ENCODE measurements at regions not wholly inside any gene's neighbourhood (a gene's known extent, or its start where the extent isn't known, plus 50 kb on each side); places are given as distances from the start of the nearest gene placed in this dataset.

DNA sequence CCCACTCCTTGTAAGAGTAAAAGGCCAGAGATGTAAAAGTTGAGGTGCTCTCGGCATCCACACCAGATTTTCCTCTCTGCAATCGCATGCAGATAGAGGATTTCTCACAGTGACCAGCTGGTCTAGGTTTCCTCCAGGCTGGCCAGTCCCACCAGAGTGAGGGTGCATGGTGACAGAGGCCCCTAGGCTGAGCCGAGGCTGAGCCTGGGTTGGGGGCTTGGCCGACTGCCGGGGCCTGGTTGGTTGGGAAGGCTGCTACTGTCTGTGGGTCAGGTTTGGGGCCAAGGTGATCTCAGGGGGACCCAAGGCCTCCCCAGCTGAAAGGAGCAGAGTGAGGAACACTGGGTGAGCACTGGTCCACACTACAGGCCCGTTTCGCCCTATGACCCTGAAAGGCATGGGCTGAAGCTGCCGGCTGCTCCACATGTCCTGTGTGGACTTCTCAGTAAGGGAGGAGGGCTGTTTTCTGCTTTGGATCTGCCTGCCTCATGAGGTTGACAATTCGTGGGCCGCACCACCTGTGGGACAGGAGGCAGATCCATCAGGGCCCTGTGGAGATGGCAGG, 400.8 kb upstream of the IRX4 start:
- no peak for DNase-seq

DNA sequence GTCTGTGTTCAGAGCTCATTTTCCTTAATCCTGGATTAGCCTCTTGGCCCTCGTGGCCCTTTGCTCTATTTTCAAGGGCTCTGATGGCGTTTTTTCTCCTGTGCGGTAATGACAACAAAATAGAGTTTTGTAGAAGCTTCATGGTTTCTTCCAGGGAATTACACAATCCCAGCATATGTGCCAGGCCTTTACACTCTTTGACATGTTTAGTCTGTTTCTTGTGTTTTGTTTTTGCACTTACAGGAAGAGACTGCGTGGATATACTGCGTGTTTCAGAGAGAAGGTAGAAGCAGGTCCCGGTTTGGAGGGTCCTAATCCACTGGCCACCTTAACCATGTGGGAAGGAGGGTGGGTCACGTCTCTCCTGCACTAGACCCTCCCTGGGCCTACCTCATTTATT, 400.2 kb upstream of the IRX4 start:
- DNase-seq, result no peak

DNA sequence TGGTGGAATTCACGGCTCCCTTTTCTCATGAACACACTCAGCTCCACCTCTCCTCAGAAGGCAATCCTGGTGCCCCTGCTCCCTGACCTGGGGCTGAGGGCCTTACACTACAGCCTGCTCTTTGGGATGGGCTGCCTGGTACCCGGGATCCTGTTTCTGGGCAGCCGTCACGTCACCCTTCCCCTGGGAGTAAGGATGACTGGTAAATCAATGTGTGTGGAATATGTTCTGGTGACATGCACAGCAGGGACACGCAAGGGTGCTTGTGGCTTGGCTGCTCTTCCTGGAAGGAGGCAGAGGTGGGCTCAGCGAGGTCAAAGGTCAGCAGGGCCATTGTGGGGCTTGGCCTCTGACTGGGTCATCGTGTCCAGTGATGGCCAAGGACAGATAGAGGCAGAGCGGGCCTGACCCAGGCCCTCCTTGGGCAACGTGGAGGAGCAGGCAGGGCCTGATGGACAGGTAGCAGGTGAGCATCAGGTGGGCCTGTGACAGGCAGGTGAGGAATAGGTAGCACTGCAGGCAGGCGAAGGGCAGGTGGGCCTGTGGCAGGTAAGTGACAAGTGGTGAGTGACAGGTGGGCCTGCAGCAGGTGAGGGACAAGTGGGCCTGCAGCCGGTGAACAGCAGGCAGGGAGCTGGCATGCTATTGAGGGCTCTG, 399.4 kb upstream of the IRX4 start:
- no peak for DNase-seq

DNA sequence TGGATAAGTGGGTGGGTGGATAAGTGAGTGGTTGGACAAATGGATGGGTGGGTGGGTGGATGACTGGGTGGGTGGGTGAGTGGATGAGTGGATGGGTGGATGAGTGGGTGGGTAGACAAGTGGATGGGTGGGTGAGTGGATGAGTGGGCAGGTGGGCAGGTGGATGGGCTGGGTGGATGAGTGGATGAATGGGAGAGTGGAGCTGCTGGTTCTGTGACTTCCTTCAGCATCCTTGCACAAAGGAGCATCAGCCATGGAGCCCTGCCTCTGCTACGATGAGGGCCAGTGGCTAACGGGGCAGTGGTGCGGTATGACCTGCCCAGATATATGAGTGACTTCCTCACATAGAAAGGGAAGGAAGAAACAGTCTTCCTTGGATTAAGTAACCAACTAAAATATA, 398.7 kb upstream of the IRX4 start:
- no peak for DNase-seq

DNA sequence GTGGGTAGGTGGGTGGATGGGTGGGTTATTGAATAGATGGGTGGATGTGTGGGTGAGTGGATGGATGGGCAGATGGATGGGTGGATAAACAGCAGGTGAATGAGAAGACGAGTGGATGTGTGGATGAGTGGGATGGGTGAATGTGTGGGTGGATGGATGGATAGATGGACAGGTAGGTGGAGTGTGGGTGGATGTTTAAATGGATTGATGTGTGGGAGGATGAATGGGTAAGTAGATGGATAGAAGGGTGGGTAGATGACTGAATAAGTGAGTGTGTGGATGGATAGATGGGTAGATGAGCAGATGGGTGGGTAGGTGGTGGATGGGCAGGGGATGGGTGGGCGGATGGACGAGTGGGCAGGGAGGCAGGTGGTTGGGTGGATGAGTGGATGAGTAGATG, 397.6 kb upstream of the IRX4 start:
- DNase-seq, result no peak

DNA sequence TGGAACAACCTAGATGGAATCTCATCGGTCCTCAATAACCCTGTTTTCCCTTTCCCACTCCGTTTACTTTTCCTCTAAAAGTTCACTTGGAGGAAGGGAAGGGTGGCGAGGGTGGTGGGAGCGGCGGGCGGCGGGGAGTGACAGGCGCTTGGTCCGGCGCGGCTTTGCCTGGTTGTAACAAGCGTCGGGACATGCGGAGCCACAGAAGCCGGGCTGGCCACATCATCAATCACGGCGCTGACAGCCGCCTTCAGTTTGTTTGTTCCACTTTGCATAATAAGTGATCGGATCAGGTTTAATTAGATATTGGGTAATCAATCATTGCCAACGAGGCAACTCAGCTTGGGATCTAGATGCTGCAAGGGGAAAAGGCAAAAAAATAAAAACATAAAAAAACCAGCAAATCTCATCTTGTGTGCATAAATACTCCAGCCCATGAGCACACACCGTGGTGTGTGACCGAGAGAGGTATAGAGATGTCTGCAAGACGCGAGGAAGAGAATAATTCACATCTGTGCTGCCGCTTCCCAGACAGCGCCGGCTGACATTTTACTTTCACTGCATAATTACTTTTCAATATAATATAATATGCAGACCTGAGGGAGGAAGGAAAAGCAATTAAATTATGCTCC, 396.2 kb upstream of the IRX4 start:
- DNase-seq, result no peak

DNA sequence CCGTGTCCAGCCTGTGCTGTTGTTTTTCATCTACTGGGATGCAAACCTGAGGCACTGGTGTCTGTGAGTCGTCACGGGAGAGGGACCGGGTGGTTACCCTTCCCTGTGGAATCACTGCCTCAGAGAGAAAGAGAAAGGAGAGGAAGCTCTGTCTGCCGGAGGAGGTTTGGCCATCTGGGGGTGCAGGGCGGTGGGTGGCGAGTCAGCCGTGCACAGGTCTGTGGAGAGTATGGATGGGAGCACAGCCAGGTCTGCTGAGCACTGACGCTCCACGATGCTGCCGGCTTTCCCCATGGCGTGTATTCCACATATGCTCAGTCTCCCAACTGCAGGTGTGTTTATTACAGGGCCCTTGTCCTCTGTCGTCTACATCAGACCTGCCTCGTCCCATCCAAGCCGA, 395.2 kb upstream of the IRX4 start:
- DNase-seq, result no peak

DNA sequence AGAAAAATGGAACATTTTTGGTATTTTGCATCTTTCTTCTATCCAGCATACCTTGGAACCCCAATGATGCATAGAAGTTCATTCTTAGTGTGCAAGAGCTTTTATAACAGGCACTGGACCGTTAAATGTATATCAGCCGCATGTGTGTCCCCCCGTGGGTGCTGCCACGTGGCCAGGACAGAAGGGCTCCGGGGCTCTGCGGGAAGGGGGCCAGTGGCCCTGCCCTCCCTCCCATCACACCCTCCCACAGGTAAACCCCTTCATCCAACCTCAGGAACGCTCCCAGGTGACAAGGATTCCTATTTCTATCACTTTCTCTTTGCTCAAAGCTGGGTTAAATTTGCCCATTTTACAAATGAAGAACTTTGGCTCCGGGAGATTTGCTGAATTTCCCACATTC, 393.4 kb upstream of the IRX4 start:
- no peak for DNase-seq

DNA sequence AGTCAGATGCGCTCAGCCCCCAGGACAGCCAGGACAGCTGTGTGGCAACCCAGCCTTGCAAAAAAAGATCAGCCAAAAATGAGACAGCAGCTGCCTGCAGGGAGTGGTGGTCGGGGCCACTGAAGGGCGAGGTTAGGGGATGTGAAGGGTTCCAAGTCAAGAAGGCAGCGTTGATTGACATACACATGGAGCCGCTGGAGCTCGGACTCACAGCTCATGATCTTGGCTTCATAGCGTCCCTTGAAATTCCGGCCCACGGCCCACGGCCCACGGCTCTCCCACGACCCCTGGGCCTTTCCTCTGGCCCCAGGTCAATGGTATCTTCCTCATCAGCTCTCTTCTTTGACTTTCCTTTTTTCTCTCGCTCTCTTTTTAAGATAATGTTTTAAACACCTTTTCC, 390.0 kb upstream of the IRX4 start:
- DNase-seq, result no peak

DNA sequence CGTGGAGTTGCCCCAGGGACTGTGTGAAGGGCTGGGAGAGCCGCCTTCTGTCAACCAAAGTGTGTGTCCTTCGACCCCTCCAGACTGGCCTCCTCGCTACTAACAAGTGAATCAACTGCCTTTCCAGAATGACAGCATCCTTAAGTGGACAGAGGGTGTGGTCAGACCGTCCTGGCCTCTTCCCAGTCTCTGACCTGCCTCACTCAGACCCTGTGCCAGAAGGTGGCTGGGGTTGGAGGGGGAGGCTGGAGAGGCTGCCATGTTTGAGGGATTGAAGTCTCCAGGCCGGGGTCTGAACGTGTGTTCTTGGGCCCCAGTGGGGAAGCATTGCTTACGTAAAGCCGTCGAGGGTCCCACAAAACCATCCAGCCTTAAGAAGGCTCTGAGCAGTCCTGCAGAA, 389.3 kb upstream of the IRX4 start:
- DNase-seq, result no peak

DNA sequence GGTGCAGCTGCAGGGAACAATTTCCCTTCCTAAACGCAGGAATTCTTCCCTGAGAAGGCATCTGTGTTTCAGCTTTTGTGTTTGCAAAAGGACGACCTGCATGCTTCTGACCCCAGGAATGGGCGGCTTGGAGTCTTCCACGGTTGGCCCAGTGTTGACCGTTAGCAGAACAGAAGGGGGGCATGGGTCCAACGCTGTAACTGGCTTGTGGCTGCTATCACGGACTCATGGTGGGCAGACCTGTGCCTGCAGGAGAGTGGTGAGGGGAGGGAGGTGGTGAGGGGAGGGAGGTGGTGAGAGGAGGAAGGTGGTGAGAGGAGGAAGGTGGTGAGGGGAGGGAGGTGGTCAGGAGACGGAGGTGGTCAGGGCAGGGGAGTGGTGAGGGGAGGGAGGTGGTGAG, 388.6 kb upstream of the IRX4 start:
- no peak for DNase-seq

DNA sequence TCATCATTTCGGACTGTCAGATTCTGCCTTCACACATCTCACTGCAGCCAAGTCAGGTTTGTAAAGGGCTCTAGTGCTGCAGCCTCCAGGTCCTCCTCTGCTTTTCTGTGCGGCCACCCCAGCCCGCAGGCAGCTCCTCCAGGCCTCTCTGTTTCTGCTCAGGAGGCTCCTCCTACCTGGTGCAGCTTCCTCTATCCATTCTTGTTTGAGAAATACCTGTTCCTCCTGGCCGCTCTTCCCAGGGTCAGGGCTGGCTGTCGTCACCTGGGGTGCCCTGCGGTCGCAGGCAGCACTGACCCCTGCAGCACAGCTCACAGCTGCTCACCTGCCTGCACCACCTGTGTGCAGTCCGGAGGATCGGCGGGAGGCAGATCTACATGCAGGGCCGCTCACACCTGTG, 387.7 kb upstream of the IRX4 start:
- no peak for DNase-seq

DNA sequence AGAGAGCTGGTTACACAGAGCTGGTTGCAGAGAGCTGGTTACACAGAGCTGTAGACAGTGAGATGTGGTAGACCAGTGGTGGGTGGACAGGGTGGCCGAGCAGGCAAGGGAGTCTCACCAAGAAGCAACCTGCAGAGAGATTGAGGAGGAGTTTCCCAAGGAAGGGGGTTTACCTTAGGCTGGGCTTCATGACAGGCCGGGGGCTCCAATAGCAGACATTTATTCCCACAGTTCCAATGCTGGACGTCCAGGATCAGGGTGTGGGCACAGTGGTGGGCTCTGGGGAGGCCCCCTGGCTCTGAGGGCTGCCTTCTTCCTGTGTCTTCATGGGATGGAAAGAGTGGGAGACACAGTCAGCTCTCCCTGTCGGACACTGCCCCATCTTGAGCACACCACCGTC, 386.9 kb upstream of the IRX4 start:
- DNase-seq, result no peak

DNA sequence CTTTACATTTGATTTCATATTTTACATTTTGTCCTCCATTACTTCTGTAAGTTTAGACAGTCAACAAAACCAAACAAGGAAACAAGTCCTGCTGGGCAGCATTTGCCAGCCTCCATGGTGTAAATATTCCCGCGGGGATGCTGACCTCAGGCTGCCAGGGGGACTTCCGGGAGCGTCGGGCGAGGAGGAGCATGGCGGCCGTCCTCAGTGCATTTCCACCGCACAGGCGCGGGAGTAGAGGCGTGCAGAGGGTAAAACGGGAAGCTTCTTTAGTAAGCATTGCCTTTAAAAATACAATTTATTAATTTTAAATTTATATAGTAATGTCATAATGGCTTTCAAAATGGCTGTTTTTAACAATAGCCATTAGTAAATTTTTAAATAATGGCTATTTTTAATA, 385.3 kb upstream of the IRX4 start:
- no peak for DNase-seq

DNA sequence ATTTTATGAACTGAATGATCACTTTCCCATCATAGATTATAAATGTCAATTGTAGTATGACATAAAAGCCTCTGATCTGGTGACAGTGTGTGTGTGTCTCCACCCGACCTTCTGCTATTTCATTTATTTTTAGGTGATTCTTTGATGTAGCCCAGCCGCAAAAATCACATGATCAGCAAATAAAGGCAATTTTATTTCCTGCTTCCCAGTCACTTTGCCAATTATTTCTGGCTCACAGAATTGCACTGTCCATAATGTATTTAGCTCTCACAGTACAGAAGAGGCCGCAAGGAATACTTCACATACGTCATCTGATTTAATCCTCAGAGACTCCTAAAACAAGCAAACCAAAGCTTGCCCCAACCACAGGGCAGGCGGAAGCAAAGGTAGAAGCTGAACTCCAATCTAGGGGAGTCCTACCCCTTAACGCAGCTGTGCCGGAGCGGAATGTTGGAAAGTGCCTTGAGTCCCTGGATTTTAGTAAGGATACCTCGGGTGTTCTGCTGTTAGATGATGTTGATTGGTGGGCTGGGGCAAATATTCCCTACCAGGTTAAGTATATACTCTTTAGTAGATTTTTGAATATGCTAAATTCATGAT, 384.0 kb upstream of the IRX4 start:
- no peak for DNase-seq

DNA sequence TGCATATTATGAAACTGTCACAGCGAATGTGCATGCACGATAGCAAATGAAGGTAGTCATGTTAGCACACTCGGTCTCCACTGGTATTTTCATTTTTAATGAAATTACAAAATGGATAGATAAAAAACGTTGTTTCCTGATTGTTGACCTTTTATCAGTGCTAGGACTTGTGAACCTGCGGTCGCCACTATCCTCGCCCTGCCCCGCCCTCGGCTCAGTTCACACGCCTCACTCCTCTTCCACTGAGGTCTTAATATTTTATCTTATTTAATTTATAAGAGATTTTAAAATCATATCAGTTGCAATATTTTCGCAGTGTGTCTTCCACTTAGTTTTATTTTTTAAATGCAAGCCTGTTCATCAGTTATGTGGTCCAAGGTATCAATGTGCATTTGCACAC, 382.6 kb upstream of the IRX4 start:
- no peak for DNase-seq

DNA sequence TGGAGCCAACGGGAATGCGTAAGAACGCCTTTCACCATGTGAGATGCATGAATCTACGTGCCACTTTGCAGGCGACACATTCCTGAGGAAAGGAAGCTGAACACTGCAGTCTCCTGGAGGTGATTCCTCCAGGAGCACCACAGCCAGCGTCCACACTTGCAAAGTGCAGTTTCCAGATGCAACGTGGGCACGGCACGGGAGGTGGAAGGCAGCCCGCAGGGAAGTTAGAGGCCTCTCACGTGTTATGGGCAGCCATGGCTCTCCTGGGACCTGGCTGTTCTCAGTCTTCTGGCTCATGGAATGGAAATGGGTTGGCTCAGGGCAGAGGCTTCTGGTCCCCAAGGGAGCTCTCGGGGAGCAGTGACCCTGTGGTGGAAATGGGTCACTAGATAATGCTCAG, 381.0 kb upstream of the IRX4 start:
- DNase-seq, result no peak

DNA sequence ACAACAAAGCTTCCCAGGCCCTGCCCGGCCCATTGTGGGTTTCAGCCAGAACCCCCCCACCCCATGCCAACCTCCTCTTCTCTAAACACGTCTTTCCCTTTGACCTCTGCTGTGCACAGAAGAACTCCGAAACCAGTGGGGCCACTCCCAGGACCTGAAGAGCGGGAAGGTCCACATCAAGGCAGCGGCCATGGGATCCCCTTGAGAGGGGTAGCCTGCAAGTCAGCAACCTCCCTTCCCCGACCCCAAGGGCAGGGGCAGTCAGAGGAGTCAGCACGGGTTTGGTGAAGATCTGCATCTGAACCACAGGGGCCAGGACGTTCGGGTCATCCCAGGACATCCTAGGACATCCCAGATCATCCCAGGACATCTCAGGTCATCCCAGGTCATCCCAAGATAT, 379.9 kb upstream of the IRX4 start:
- DNase-seq, result no peak

DNA sequence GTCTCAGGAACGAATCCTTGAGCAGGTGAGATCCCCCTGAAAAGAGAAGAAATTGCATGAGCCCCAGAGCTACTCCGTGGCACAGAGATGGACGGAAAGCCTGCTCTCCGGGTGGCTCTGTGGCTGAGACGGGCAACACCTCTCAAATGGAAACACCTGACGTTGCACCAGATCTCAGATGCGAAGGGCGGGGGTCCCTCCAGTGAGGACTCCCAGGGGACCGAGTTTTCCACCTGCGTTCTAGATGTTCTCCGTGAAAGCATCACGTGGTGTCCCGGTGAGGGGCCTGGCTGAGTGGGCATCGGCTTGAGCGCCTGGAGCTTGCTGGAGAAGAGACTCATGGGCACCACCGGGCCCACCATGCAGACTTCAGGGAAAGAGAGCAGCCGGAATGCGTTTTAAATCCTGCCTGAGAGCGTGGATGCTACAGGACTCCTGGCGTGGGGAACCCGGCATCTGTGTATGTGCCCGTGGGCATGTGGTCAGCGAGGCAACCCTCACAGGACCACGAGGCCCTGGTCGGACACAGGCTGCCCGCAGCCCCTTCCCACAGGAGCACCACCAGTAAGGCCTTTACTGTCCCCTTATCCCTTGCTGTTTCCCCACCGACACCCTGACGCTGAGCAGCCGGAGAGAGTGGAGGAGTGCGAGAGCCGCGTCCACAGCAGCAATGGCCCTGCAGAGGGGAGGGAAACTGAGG, 378.4 kb upstream of the IRX4 start:
- DNase-seq, result no peak

DNA sequence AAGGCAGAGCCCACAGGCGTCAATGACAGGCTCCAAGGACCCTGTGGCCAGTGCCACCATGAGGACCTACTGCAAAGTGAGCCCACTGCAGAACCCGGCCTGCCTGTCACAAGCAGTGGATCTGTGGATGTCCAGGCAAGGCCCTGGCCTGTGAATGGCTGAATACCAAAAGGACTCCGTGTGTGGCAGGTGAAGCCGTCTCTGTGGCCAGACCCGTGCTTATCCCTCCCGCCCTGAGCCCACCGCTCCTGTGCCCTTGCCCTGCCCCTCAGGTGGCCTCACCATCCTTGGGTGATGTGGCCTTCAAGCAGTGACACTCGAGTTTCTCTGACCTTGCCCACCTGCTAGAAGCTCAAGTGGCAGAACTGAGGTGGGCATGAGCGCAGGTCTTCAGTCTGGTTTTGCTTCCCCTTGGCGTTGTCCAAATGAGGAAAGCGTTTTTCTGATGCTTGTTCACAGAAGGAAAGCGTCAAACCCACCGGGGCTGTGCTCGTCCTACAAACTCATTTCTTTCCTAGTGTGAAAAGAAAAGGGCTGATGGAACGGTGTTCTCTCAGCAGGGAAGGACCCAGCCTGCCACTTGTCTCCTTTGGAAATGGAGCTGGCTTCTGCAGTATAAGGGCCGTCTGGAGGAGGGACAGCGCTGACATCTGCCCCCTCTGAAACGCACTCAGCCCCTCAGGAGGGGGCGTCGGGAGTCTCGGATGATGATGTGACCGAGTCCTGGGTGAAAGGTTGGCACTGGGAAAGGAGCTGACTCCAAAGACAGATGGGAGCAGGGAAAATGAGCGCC, 377.7 kb upstream of the IRX4 start:
- no peak for DNase-seq

DNA sequence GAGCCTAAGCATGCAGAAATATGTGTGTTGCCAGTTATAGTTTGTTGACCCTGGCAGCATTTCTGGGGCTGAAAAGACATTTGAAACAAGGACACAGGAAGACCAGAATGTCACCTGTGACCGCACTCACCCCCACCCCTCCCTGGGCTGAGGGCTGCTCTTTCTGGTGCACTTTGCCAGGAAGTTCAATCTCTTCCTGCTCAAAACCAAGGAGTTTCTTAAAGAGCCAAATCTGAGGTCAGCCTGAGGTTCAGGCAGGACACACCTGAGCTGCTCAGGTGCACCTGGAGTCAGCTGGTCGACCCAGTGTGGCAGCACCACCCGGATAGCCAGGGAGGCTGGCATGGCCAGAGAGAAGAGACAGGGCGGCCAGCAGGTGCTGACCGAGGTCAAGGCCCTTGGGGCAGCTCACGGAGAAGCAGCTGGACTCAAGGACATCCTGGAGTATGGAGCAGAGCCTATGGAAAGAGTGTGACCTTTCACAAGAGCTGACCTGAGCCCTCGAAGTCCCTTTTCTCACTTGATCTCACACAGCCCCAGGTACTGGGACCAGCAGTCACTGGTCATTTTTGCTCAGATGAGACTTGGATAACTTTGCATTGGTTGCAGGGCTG, 376.9 kb upstream of the IRX4 start:
- no peak for DNase-seq

DNA sequence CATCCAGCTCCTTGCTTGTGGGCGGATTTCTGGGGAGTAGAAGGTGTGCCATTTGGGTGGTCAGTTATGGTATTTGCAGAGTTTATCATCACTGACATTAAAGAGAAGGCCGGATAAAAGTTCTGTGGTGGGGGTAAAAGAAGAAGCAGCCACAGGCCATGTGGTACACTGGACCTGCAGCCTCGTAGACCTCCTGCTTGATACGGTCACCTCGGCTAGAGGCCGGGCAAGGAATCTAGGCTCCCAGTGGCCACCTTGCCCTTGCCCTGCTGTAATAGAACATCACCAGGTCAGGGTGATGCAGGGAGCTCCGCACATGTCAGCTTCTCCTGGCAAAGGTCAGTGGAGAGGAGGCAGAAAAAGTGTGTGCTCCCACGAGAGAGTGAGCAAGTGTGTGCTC, 376.1 kb upstream of the IRX4 start:
- no peak for DNase-seq
